GM21619 (cell line): ENCODE measurements at regions not wholly inside any gene's neighbourhood (a gene's known extent, or its start where the extent isn't known, plus 50 kb on each side); places are given as distances from the start of the nearest gene placed in this dataset.

Experiments used
- ATAC-seq: cut with Tn5 transposase; IDR thresholded peaks from one replicate; pipeline ENCODE4 v1.9.1; 2021; ENCODE audit not compliant: unreplicated experiment

DNA sequence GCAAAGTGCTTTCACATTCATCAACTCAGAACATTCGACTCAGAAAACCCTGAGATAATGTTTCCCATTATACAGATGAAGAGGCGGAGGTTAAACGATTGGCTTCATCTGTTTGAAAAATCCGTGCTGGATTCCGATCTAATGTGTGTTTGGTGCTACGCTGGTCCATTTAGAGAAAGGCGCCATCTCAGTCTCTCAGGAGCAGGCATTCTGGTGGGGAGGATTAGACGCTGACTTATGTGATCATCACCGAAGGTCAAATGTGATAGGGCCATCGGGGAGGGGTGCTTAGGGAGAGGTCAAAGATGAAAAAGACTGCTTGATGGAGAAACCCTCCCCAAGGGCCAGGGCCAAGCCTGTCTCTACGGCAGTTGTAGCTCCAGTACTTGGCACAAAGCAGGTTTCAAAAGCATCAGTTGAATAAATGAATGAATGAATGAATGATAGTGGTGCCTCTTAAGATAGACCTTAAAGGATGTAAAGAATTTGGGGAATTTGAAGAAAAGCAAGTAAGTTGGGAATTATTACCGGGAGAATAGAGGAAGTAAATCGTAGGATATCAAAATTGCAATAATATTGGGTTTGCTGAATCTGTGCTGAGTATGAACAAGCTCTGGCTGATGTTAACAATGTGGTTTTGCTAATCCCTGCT is 160.6 kb upstream of the SHB start:
- no peak for ATAC-seq

DNA sequence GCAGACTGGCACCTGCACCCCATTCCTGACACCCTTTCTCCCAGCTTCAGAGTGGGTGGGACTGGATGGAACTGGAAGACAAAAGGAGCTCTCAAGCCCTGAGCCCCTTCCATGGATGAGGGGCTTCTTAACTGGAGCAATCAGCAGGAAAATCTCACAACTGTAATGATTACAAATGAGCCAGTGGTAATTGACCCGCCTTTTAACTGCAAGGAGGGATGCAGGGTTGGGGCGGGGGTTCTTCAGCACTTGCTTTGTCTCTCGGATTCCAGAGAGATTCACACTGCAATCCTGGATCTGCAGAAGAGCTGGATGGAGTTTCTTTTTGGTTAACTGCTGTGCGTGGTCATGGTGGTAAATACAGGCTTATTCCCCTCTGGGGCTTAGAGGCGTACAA is 160.1 kb upstream of the SHB start:
- ATAC-seq: no peak

DNA sequence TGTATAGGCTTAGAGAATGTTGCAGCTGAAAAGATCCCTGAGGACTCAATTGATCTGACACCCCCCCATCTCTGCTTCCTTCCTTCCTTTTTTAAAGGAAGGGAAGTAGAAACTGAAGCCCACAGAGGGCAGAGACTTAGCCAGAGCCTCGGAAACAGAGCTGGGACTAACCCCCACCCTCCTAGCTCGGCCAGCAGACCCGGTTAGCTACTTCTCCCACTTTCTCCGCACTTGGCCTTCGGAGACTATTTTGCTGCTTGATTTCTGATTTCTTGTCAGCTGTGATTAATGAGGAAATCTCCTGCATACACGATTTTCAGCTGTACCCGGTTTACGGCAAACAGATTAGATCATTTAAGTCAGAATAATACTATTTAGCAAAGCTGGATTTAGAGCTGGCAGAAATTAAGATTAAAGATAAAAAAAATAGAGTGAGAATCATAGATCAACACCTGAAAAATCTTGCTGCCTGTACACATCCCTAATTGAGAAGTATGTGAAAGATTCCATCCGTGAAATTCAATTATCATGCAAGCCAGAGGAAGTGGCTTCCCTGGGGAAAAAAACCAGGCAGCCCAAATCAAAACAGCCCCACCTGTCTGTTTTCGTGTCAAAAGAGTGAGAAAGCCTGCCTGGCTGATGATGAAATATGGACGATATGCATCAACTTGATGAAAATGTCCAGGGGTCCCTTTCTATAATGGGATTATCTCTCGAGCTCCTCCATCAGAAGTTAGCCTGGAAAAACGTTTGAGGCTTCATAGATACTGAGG is 159.5 kb upstream of the SHB start:
- no peak for ATAC-seq

DNA sequence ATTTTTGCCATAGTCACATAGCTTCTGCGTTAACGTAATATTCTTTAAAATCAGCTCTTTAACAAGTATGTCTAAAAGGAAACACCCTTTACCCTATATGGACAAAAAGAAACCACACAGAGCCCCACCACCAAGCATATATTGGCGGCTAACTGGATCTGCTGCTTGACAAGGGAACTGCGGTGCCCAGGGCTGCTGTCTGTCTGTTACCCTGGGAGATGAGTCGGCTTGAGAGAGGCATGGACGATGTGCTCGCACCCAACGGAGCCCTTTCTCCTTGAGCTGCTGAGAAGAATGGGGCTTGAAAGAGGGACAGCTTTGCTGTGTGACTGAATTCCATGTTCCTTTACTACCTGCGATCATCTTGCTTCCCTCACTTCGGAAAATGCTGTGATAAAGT is 158.6 kb upstream of the SHB start:
- no peak for ATAC-seq

DNA sequence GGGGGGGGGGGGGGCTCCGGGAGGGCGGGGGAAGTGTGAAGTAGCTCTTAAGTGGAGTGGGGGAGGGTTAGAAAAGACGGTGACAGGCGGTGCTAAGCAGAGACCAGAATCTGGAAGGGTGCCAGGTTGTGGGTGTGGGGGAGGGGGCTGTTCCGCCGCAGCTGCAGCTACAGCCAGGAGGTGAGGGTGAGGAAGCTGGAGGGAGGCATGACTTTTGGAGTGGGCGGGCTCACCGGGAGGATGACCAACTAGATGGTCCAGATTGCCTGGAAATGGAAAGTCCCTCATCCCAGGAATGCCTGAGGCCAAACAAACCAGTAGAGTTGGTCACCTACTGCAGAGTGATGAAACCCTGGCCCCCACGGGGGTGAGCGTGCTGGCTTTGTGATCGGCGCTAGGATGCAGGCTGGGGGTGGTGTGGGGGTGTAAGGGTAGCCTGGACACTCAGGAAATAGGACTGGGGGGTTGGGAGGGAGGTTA is 158.1 kb upstream of the SHB start:
- no peak for ATAC-seq

DNA sequence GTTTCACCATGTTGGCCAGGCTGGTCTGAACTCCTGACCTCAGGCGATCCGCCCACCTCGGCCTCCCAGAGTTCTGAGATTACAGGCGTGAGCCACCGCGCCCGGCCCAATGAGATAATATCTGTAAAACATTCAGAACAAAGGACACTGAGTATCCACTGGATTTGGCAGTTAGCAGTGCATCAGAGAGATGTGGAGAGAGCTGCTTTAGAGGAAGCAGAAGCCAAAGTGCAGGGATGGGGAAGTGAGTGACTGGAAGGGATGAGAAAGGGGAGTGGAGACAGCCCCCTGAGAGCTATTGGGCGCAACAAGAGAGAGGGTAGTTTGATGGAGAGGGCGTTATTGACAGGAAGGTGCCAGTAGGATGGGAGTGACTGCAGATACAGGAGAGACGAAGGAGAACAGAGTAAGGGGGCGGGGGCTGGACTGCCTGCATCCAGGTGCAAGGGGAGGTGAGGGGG is 157.5 kb upstream of the SHB start:
- no peak for ATAC-seq

DNA sequence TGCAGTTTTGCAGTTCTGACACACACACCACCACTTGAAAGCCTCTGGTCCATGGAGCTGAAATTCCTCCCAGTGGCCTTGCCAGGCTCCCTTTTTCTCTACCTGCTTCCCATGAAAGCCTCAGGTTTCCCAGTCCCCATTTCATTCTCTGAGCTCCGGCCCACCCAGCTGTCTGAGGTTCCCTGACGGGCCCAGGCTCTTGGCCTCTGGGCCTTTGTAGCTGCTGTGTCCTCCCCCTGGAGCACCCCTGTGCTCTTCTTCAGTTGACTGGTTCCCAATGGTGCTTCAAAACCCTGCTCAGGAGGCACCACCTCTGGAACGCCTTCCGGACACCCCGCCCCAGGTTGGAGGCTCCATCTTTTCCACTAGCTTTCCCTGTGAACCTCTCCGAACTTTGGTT is 155.9 kb upstream of the SHB start:
- ATAC-seq: no peak

DNA sequence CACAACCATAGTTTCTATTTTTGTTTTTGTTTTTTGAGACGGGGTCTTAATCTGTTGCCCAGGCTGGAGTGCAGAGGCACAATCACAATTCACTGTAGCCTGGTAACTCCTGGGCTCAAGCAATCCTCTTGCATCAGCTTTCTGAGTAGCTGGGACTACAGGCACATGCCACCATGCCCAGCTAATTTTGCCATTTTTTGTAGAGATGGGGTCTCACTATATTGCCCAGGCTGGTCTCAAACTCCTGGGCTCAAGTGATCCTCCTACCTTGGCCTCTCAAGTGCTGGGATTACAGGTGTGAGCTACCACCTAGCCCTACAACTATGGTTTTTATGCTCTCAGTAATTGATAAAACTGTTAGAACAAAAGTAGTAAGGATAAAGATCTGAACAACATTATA is 147.5 kb upstream of the SHB start:
- no peak for ATAC-seq

DNA sequence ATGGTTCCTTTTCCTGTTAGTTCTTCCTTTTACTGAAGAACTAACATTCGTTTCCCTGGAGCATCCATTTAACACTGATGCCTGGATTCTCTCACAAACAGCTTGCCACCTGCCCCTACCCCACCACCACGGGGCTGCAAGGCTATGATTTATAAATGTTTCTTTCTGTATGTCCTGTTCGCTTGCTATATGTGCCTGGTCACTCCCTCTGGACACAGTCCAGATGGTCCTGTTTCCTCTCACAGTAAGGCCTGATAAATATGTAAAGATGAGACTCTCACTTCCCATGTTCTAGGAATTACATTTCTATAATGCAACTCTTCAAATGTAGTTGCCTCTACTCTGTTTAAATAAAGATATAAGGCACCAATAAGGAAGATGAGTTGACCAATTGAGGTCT is 146.4 kb upstream of the SHB start:
- ATAC-seq: no peak

DNA sequence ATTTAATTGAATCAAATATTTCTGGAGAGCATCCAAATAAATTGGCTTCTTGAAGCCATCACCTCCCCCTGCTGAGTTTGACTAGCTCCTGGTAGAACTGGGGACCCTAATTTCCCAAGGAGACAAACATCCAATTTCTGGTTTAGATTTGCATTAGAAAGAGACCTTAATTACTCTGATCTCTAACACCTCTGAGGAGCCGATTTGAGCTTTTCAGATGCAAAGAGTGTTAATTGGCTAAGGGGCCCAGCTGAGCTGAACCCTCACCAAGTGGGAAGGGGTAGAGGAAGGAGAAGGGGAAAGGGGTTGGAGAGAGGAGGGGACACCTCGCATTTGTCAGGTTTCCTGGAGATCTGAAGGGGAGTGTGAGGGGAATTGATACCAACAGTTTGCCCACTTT is 145.4 kb upstream of the SHB start:
- ATAC-seq: no peak

DNA sequence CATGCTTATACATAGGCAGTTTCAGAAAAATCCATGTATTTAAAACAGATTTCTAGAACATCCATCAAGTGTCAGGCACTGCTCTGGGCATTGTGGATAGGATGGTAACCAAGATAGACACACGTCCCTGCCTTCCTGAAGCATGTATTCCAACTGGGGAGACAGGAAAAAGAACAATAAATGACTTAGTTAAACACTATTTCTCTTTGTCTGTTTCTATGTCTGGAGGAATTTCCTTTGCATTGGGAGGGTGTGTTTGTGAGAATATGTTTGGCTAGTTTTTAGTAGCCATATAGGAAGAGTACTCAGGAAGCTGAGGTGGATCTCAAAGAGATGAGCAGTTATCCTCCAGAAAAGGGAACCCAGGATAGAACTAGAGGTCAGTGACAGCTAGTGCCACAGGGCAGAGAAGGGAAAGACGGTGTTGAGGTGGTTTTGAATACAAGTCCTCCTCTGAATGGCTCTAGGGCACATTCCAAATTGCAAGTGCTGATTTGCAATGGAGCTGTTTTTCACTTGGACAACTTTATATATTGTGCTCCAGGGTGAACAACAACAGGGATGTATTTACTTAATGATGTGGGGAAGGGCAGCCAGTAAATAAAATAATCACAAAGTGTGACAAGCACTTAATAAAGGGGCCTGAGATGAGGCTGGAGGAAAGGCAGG is 144.7 kb upstream of the SHB start:
- ATAC-seq: no peak

DNA sequence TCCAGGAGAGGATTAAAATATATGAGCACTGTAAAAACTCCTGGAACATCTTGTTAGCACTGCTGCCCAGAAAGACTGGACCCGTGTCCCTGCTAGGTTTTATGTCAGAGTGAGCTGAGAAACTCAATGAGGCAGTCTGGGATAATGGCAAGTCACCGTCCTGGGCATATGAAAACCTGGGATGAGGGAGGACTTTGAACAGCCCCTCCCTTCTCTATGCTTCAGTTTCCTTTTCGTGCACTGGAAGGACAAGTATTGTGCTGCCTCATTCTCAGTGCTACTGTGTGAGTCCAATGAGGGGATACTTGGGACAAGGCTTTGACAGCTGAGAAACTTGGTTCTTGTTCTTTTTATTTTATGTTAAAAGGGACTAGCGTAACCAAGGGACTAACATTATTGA is 143.0 kb upstream of the SHB start:
- ATAC-seq: no peak

DNA sequence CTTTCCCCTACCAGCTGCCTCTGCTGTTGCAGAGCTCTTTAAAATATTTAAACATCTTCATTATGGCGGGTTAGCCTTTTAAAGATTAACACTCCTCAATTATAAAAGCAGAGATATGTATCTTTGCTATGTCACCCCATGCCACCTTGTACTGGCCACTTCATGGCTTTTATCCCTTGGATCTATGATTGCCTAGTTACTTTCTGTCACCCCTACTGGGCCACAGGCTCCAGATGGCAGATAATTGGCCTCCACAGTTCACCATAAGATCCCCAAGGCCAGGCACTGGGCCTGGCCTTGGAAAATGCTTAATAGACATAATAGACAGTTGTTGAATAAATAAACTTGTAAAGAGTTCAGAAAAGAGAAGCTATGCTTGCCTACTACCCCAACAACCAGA is 142.0 kb upstream of the SHB start:
- ATAC-seq: no peak

DNA sequence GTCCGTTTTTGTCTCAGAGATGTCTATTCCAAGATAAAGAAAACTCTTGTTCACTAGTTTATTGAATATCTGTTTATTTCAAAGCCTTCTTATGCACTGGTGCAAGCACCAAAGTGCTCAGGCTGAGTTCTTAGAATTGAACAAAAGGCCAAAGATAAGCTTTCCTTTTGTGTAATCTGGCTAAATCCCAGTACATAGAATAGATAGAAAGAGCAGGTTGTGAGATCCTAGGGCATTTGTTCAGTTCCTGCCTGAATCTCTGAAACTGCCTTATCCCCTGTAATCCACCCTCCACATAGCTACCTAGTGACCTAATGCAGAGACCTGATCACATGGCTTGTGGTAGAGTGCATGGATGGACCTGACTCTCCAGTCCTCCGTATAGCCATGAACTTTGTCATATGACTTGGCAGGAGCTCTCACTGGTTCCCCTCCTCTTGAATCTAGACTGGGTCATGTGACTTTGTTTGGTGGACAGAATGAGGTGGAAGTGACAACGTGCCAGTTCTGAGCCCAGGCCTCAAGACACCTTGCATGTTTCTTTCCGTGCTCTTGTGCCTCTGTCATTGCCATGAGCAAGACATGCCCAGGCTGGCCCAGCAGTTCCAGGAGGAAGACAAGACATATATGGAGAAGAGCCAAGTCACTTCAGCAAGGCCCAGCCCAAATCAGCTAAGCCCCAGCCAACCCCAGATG is 139.3 kb upstream of the SHB start:
- no peak for ATAC-seq

DNA sequence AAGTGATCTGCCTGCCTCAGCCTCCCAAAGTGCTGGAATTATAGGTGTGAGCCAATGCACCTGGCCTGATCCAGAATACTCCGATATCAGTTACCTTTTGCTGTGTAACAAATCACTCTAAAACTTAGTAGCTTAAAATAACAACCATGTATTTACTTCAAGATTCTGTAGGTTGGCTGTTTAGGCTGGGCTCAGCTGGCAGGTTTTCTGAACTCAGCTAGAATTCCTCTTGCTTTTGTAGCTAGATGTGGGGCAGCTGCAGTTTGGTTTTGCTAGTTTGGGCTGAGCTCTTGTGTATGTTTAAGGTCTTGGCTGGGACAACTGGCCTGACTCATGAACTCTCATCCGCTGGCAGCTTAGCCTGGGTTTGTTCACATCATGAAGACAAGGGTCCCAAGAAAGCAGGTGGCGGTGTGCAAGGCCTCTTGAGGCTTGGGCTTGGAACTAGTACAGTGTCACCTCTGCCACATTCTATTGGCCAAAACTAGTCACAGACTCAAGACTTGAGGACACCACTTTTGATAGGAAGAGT is 138.3 kb upstream of the SHB start:
- no peak for ATAC-seq

DNA sequence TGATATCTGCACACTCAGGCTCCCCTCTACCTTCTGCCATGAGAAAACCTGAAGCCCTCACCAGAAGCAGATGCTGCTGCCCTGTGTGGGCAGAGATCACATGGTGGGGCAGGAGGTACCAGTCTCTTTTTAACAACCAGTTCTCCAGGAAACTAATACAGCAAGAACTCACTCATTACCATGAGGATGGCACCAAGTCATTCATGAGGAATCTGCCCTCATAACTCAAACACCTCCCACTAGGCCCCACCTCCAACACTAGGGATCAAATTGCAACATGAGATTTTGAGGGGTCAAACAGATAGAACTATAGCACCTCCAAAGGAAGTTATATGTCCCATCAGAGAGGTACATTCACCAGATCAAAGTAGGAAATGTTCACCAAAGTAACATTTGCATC is 136.3 kb upstream of the SHB start:
- no peak for ATAC-seq

DNA sequence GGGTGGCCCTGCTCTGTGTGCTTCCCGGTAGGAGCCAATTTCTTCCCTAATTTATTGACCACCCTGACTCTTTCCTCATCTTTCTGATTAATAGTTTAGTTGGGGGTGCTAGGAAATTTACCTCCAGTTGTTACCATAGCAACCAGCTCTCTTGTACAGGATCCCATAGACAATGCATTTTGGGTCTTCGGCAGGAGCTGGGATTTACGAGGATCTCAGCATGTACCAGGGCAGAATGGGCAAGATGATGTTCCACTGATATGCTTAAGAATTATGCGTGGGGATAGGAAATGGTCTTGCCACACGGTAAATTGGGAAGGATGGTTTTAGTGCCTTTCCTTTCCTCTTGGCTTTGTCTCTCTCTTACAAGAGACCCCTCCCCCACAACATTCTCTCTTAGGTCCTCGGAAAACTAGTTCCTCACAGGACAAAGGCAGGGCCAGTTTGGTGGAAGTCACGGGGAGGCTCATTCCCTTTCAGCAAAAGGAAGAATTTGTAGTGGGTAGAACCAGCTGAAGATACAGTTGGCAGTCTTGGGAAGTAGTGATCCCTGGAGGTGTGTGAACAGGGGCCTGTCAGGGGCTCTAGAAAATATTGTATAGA is 133.4 kb upstream of the SHB start:
- ATAC-seq: no peak

DNA sequence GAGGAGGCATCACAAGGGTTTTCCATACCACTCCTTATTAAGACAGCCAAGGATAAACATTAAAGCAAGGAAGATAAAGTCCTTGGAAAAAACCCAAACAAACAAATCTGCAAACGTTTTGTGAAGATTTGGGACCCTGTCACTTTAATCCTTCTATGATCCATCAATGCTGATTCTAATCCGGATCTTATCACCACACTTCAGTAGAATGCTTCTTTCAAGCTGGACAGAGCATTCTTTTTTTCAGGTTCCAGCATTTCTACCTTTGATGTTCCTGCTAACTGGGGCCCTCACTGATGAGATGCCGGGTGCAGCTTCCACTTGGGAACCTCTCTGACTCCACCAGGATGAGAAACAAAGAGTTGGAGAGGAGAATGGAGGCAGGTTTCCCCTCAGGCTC is 132.8 kb upstream of the SHB start:
- no peak for ATAC-seq

DNA sequence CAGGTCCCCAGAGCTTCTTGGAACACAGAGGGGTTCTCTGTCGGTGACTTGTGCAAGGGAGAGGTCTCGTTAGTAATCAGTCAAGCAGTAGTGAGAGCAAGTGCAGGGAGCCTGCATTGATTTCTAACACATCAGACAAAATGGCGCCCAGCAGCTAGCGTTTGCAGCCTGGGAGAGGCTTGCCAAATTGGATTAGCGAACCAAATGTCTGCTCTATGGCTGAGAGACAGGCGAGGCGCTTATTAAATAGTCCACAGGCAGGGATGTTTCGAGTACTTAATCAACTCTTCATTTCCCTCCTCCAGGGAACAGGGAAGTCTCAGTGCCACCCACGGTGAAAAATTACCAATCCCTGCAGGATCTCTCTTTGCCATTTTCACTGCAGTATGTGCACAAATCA is 131.4 kb upstream of the SHB start:
- ATAC-seq: no peak

DNA sequence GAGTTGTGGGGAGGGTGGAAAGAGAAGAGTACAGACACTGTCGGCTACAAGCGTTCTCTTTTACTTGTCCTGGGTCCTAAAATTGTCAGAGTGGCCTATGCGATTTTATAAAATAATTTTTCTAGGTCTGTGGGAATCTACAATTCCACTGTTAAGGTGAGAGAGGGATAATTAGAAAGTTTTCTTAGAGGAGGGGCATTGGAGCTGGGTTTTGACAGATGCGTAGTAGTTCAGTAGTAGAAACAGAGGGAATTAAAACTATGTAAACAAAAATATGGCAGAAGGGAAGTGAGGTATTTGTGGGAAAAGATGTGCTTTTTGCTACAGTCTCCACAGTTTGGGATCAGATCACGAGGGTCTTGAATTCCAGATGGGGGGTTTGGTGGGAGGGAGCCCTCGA is 129.1 kb upstream of the SHB start:
- no peak for ATAC-seq

DNA sequence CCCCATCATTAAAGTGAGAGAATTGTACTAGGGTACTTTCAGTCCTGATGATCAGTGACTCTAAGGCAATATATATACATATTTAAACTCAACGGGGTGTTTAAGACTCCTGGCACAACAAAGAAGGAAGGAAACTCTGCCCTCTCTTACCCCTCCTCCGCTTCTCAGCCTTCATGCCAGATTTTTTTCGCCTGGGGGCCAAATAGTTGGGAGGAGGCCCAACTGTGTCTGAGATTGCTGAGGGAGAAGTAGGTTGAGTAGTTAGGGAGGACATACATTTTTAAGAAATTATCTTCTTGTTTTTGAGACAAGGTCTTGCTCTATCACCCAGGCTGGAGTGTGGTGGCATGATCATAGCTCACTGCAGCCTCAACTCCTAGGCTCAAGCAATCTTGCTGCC is 127.7 kb upstream of the SHB start:
- no peak for ATAC-seq
